HG03159 (cell line): ENCODE measurements at regions not wholly inside any gene's neighbourhood (a gene's known extent, or its start where the extent isn't known, plus 50 kb on each side); places are given as distances from the start of the nearest gene placed in this dataset.
"Not testable (repeated sequence)": the region's sequence is repeated elsewhere in the genome, so short reads cannot be mapped to it uniquely, and the experiment has no call there.

Experiments used
- ATAC-seq: cut with Tn5 transposase; IDR thresholded peaks from one replicate; pipeline ENCODE4 v1.9.1; 2021; ENCODE audit warnings: mild to moderate bottlenecking, moderate library complexity; ENCODE audit not compliant: unreplicated experiment

GRCh38 chr3:107465064-107465631, 57.6 kb upstream of the BBX start:
- ATAC-seq, result no peak

- no peak for ATAC-seq
Observed at GRCh38 chr3:107468782-107469181, 54.0 kb upstream of the BBX start.

- not testable (repeated sequence) for ATAC-seq
Observed at GRCh38 chr3:107470496-107470895, 52.3 kb upstream of the BBX start.
